HEK293 (cell line): ENCODE measurements at regions not wholly inside any gene's neighbourhood (a gene's known extent, or its start where the extent isn't known, plus 50 kb on each side); places are given as distances from the start of the nearest gene placed in this dataset.

Experiments
- CTCF ChIA-PET: fragments of 350-600 bp; formaldehyde crosslinking; extraction: SDS; loops from one replicate; lab custom pipeline; 2021; ENCODE audit warnings: antibody characterized with exemption; lab: Yijun Ruan, JAX
- POLR2A ChIA-PET: fragments of 300-600 bp; formaldehyde crosslinking; extraction: SDS; loops from one replicate; lab custom pipeline; 2020; ENCODE audit warnings: antibody characterized with exemption, inconsistent platforms; lab: Yijun Ruan, JAX
- H3K27ac ChIP-seq: fragments of 200-500 bp; sonication (Bioruptor generic); 2 replicates; pipeline ENCODE4 v1.5.1; 2014; ENCODE audit warnings: low read depth, low read length, control low read depth, inconsistent platforms; ENCODE audit errors: extremely low read depth
- H3K36me3 ChIP-seq, 2 experiments: fragments of 200-500 bp in 1 of 2; sonication (Bioruptor generic) in 1 of 2; 1 replicate in 1 of 2; 2 replicates in 1 of 2; pipeline ENCODE4 v1.5.1; 2014 to 2017; ENCODE audit warnings: inconsistent platforms in 2 of 2, low read length in 2 of 2; ENCODE audit not compliant: control insufficient read depth in 2 of 2, insufficient read depth in 1 of 2
- H3K4me1 ChIP-seq: fragments of 200-500 bp; sonication (Bioruptor generic); 2 replicates; pipeline ENCODE4 v1.5.1; 2014; ENCODE audit warnings: mild to moderate bottlenecking, low read length, inconsistent platforms; ENCODE audit not compliant: control insufficient read depth, insufficient read depth
- H3K4me3 ChIP-seq: 2 replicates; pipeline ENCODE4 v1.5.1; 2011; ENCODE audit warnings: low read depth, mild to moderate bottlenecking, control low read depth, low read length, moderate library complexity
- H3K9me3 ChIP-seq: fragments of 200-500 bp; sonication (Bioruptor generic); 2 replicates; pipeline ENCODE4 v1.5.1; 2014; ENCODE audit warnings: low read depth, low read length, inconsistent platforms; ENCODE audit not compliant: control insufficient read depth, insufficient read depth
- BCL6B ChIP-seq: fragments of 450-650 bp; formaldehyde crosslinking; IDR thresholded peaks from 2 replicates; pipeline ENCODE4 v1.5.1; 2017; ENCODE audit warnings: missing biosample characterization, missing genetic modification characterization
- GFI1B ChIP-seq: fragments of 450-650 bp; formaldehyde crosslinking; IDR thresholded peaks from 2 replicates; pipeline ENCODE4 v1.5.1; 2016; ENCODE audit warnings: missing biosample characterization, missing genetic modification characterization
- HOXD13 ChIP-seq: sonication (generic); formaldehyde crosslinking; IDR thresholded peaks from 2 replicates; pipeline ENCODE4 v1.8.0; 2022; ENCODE audit warnings: missing genetic modification reagents, borderline replicate concordance
- KLF1 ChIP-seq: fragments of 450-650 bp; formaldehyde crosslinking; IDR thresholded peaks from 2 replicates; pipeline ENCODE4 v1.5.1; 2016; ENCODE audit warnings: missing biosample characterization, missing genetic modification characterization
- KLF7 ChIP-seq: fragments of 450-650 bp; formaldehyde crosslinking; IDR thresholded peaks from 2 replicates; pipeline ENCODE4 v1.5.1; 2016; ENCODE audit warnings: missing biosample characterization, missing genetic modification characterization, borderline replicate concordance
- OVOL3 ChIP-seq: fragments of 450-650 bp; formaldehyde crosslinking; IDR thresholded peaks from 2 replicates; pipeline ENCODE4 v1.5.1; 2016; ENCODE audit warnings: missing biosample characterization, missing genetic modification characterization
- PRDM1 ChIP-seq: fragments of 450-650 bp; formaldehyde crosslinking; IDR thresholded peaks from 2 replicates; pipeline ENCODE4; 2016; ENCODE audit warnings: missing biosample characterization, missing genetic modification characterization
- REST ChIP-seq: fragments of 450-650 bp; formaldehyde crosslinking; IDR thresholded peaks from 2 replicates; pipeline ENCODE4 v1.5.1; 2016; ENCODE audit warnings: missing biosample characterization, missing genetic modification characterization
- SCRT2 ChIP-seq: fragments of 450-650 bp; formaldehyde crosslinking; IDR thresholded peaks from 2 replicates; pipeline ENCODE4 v1.5.1; 2016; ENCODE audit warnings: missing biosample characterization, missing genetic modification characterization
- ZBTB48 ChIP-seq: fragments of 450-650 bp; formaldehyde crosslinking; IDR thresholded peaks from 2 replicates; pipeline ENCODE4 v1.5.1; 2016; ENCODE audit warnings: missing biosample characterization, missing genetic modification characterization
- ZNF114 ChIP-seq: fragments of 450-650 bp; formaldehyde crosslinking; IDR thresholded peaks from 2 replicates; pipeline ENCODE4 v1.5.0; 2017; ENCODE audit warnings: missing biosample characterization, missing genetic modification characterization
- ZNF202 ChIP-seq: fragments of 450-650 bp; formaldehyde crosslinking; IDR thresholded peaks from 2 replicates; pipeline ENCODE4 v1.5.1; 2016; ENCODE audit warnings: missing biosample characterization, missing genetic modification characterization, borderline replicate concordance
- ZNF214 ChIP-seq: fragments of 450-650 bp; formaldehyde crosslinking; IDR thresholded peaks from 2 replicates; pipeline ENCODE4 v1.5.1; 2017; ENCODE audit warnings: missing biosample characterization, mild to moderate bottlenecking, missing genetic modification characterization, borderline replicate concordance
- ZNF404 ChIP-seq: fragments of 450-650 bp; formaldehyde crosslinking; IDR thresholded peaks from 2 replicates; pipeline ENCODE4 v1.5.1; 2017; ENCODE audit warnings: missing biosample characterization, missing genetic modification characterization
- ZNF416 ChIP-seq: fragments of 450-650 bp; formaldehyde crosslinking; IDR thresholded peaks from 2 replicates; pipeline ENCODE4 v1.5.1; 2016; ENCODE audit warnings: missing biosample characterization, missing genetic modification characterization
- ZNF521 ChIP-seq: fragments of 450-650 bp; formaldehyde crosslinking; IDR thresholded peaks from 2 replicates; pipeline ENCODE4 v1.5.1; 2017; ENCODE audit warnings: missing biosample characterization, mild to moderate bottlenecking, missing genetic modification characterization
- ZNF555 ChIP-seq: fragments of 450-650 bp; formaldehyde crosslinking; conservative IDR thresholded peaks from 2 replicates; pipeline ENCODE4 v1.5.1; 2017; ENCODE audit warnings: missing biosample characterization, mild to moderate bottlenecking, missing genetic modification characterization, inconsistent platforms
- ZNF571 ChIP-seq: fragments of 450-650 bp; formaldehyde crosslinking; IDR thresholded peaks from 2 replicates; pipeline ENCODE4 v1.5.0; 2017; ENCODE audit warnings: missing biosample characterization, missing genetic modification characterization
- ZNF626 ChIP-seq: fragments of 450-650 bp; sonication (Bioruptor Pico); formaldehyde crosslinking; IDR thresholded peaks from 2 replicates; pipeline ENCODE4 v1.5.1; 2018; ENCODE audit warnings: missing biosample characterization, missing genetic modification characterization, inconsistent platforms
- ZNF677 ChIP-seq: fragments of 450-650 bp; IDR thresholded peaks from 2 replicates; pipeline ENCODE4 v1.5.0; 2018; ENCODE audit warnings: missing biosample characterization, mild to moderate bottlenecking, missing genetic modification characterization, moderate library complexity
- ZNF76 ChIP-seq: fragments of 450-650 bp; formaldehyde crosslinking; IDR thresholded peaks from 2 replicates; pipeline ENCODE4; 2016; ENCODE audit warnings: low read depth, missing biosample characterization, missing genetic modification characterization, borderline replicate concordance
- ZSCAN5A ChIP-seq: fragments of 450-650 bp; formaldehyde crosslinking; IDR thresholded peaks from 2 replicates; pipeline ENCODE4 v1.5.1; 2016; ENCODE audit warnings: missing biosample characterization, missing genetic modification characterization

GRCh38 chr2:58805126-58805525 is 564.0 kb upstream of the FANCL start:
- CTCF ChIA-PET = no interaction called here
- H3K4me3 ChIP-seq = no peak overlapping the region
- no peaks in the 10 kb centered on the region for H3K9me3 ChIP-seq

GRCh38 chr2:58803192-58803591 is 562.1 kb upstream of the FANCL start:
- CTCF ChIA-PET = interaction anchor here (0.5 kb wide), 1 partner anchor 857 kb away, joined by 3 read pairs; no protein-coding TSS in a partner anchor

More at GRCh38 chr2:58805126-58805525, 564.0 kb upstream of the FANCL start:
- Histone ChIP-seq H3K27ac (no peak overlapping the region), H3K36me3 (no peaks in the 10 kb centered on the region), H3K4me1 (no peaks in the 10 kb centered on the region; the same call in 1 of the 2 replicates)
- POLR2A ChIA-PET = no interaction called here
- no peak for TF ChIP-seq ZNF202
- peak; percentile 81 for TF ChIP-seq REST (tag by site-specific recombination)

GRCh38 chr2:58800881-58801280 is 559.8 kb upstream of the FANCL start:
- Histone ChIP-seq H3K9me3 (no peaks in the 10 kb centered on the region), H3K27ac (no peak overlapping the region), H3K4me1 (no peaks in the 10 kb centered on the region; the same call in 1 of the 2 replicates), H3K36me3 (no peaks in the 10 kb centered on the region), H3K4me3 (no peak overlapping the region)
- TF ChIP-seq ZSCAN5A (tag by site-specific recombination) (no peak), KLF1 (tag by site-specific recombination) (no peak), ZNF521 (no peak), HOXD13 (CRISPR knock-in tag) (no peak), ZNF677 (tag by site-specific recombination) (no peak), ZNF214 (no peak), ZNF76 (tag by site-specific recombination) (no peak)
- ChIA-PET CTCF (no interaction called here), POLR2A (no interaction called here)

More at GRCh38 chr2:58803192-58803591, 562.1 kb upstream of the FANCL start:
- Histone ChIP-seq H3K27ac (no peak overlapping the region), H3K4me1 (no peaks in the 10 kb centered on the region; the same call in 1 of the 2 replicates), H3K4me3 (no peak overlapping the region), H3K36me3 (no peaks in the 10 kb centered on the region), H3K9me3 (no peaks in the 10 kb centered on the region)
- TF ChIP-seq PRDM1 (tag by site-specific recombination) (peak; percentile 57), SCRT2 (tag by site-specific recombination) (no peak)
- POLR2A ChIA-PET = no interaction called here

GRCh38 chr2:58798676-58799208 is 557.6 kb upstream of the FANCL start:
- Histone ChIP-seq H3K27ac (no peak overlapping the region), H3K9me3 (no peaks in the 10 kb centered on the region), H3K4me1 (no peaks in the 10 kb centered on the region; the same call in 1 of the 2 replicates), H3K36me3 (no peaks in the 10 kb centered on the region), H3K4me3 (no peak overlapping the region)
- CTCF ChIA-PET = no interaction called here
- POLR2A ChIA-PET = no interaction called here
- TF ChIP-seq KLF7 (tag by site-specific recombination) (no peak), ZNF114 (tag by site-specific recombination) (no peak), ZNF626 (no peak), OVOL3 (tag by site-specific recombination) (no peak), BCL6B (tag by site-specific recombination) (no peak), GFI1B (tag by site-specific recombination) (no peak), ZBTB48 (tag by site-specific recombination) (no peak), ZNF404 (no peak), ZNF571 (no peak), ZNF416 (no peak), ZNF555 (no peak)
